Stimulated activated CD4-positive, alpha-beta T cell treated with anti-CD3 and anti-CD28 coated beads, Interleukin-4, amount 100 ng/mL, for 4 hours (primary cell): ENCODE measurements at regions not wholly inside any gene's neighbourhood (a gene's known extent, or its start where the extent isn't known, plus 50 kb on each side); places are given as distances from the start of the nearest gene placed in this dataset.
A peak's percentile ranks its signal among the peaks of the same experiment; 100 is the strongest.
"Not testable (repeated sequence)": the region's sequence is repeated elsewhere in the genome, so short reads cannot be mapped to it uniquely, and the experiment has no call there.

Experiments
- DNase-seq, 2 experiments: peaks; one replicate each; pipeline ENCODE4 v3.0.0-alpha.2; 2020

DNA sequence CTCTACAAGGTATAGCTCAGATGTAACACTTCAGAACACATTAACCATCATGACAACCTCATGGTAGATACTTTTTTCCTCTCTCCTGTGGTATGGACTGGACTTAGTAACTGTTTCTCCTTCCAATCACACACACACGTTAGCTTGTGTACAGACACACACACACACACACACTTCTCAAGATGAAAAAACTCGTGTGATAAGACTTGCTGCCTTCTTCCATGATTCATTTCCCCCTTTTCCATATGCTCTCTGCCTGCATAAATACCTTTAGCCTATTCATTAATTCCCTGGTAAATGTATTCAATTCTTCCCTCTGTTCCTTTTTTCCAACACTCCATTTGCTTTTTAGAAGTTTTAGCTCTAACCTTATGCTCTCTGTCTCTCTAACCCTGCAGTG is 118.9 kb upstream of the TANK start:
- DNase-seq = no peak

DNA sequence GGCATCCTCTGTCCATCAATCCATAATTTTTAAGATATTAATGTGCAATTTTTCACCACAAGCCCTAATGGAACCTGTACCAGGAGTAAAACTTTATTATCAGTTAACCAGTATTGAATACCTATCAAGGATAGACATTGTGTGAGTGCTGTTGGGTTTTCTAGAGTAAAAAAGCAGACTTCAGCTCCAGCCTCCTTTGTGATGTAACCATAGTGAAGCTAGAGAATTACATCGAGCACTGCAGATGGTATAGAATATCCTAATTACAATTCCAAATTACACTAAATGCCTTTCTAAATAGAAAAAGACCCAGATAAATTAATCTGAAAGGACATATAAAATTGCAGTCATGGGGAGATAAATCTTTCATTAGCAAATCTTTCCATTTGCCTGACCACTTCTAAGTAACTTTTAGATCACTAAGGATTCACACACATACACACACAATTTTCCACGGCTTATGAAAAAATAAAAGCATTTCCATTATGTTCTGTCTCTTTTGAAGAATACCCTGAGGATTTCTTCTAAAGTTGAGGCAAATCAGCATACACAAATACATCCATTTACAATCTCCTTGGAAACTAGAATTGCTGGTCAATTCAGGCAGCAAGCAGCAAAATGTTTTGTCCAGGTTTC is 117.1 kb upstream of the TANK start:
- DNase-seq = no peak

- DNase-seq = no peak
These were observed 115.9 kb upstream of the TANK start for GRCh38 chr2:161044095-161044865.

GRCh38 chr2:161044921-161045320 is 115.3 kb upstream of the TANK start:
- DNase-seq = no peak

DNA sequence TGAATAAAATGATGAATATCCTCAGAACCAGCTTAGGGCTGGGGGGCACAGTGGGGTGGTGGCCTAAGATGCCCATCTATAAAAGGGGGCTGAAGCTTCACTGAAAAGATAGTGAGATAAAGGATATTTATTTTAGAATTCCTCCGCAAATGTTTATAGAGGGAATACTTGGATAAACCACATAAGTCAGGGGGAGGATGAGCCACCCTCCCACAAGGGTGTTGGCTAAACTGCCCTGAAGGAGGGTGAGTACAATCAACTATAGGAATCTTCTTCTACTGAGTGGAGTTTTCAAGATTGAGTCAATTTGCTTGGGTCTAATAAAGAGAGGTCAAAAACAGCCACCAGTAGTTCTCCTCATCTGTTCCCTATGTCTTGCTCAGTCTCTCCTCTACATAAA is 114.5 kb upstream of the TANK start:
- no peak for DNase-seq

- no peak for DNase-seq
These were observed 113.4 kb upstream of the TANK start for GRCh38 chr2:161046876-161047275.

GRCh38 chr2:161048317-161048716 is 111.9 kb upstream of the TANK start:
- no peak for DNase-seq

GRCh38 chr2:161049559-161049958 is 110.7 kb upstream of the TANK start:
- no peak for DNase-seq

- DNase-seq = no peak
These were observed 108.0 kb upstream of the TANK start for GRCh38 chr2:161052214-161052613.

- no peak for DNase-seq
These were observed 104.9 kb upstream of the TANK start for GRCh38 chr2:161055289-161055688.

DNA sequence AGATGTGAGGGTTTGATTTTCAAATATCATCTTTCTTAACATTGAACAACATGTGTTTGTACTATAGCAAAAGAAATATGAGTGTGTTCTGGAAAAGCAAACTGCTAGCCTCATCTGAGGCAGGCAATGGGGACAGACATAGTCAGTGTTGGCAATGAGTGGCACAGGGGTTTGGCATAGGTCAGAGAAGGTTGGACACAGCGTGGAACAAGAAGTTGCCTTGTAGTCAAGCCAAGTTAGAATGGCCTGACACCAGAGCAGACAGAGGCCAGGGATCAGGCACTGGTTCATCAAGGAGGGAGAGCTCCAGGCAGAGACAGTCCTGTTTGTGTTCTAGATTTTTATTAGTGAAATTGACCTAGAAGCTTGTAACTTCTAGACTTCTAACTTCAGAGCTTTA is 100.8 kb upstream of the TANK start:
- no peak for DNase-seq

DNA sequence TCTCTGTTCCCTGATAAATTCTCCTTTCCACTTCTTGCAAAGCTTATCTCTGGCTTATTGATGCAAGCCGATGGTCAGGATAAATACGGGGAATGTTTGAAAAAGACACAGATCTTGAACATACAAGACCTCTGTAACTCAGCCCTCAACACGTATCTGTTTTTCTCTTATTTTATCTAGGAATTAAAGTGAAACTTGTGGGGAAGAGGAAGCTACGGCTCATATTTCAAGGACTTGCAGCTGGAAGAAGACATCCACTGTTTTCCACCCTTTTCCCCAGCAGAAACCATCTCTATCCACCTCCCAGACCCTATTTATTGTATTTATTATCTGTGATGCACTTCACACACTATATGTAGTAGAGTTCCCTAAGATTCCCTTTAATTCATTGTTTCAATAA is 98.4 kb upstream of the TANK start:
- DNase-seq = no peak

GRCh38 chr2:161063157-161063945 is 96.9 kb upstream of the TANK start:
- DNase-seq = peak; percentile 52 to 61

DNA sequence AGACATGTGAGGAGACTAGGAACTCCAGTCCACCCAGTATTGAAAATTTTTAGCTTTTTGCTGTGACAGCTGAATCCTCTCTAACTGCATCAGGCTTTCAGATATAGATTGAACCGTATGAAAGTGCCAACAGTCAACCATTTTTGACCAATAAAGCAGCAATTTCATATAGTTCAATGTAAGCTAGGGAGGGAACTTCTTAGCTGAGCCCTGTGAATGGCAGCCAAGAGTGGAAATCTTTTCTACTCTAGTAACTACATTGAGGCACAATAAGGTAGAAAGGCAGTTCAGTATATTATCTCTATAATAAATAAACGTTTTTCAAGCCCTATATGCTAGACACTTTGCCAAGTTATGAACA is 96.3 kb upstream of the TANK start:
- no peak for DNase-seq

DNA sequence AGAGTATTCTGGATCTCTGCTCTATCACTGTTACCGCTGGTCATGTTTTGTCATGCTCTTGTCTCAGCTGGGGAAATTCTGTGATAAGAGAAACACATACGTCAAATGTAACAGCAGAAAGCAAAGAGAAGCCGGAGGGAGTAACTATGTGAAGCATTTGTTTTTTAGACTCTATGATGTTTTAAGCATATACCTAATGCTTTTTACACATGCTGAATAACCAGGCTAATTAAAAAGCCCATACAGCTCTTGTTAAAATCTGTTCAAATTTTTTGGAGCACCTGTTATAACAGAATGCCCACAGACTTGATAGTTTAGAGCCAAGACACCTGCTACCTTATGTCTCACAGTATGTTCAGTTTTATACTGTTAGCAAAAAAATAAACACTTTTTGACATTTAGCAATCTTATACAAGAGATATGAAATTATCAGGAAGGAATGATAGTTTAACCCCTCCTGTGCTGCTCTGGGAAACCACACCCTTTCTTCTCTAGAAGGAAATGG is 92.3 kb upstream of the TANK start:
- no peak for DNase-seq

GRCh38 chr2:161068670-161069069 is 91.6 kb upstream of the TANK start:
- DNase-seq = no peak

- no peak for DNase-seq
These were observed 89.3 kb upstream of the TANK start for GRCh38 chr2:161070693-161071479.

DNA sequence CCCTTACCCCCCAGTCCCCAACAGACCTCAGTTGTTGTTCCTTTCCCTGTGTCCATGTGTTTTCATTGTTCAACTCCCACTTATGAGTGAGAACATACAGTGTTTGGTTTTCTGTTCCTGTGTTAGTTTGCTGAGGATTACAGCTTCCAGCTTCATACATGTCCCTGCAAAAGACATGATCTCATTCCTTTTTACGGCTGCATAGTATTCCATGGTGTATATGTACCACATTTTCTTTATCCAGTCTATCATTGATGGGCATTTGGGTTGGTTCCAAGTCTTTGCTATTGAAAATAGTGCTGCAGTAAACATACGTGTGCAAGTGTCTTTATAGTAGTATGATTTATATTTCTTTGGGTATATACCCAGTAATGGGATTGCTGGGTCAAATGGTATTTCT is 87.8 kb upstream of the TANK start:
- not testable (repeated sequence) for DNase-seq

DNA sequence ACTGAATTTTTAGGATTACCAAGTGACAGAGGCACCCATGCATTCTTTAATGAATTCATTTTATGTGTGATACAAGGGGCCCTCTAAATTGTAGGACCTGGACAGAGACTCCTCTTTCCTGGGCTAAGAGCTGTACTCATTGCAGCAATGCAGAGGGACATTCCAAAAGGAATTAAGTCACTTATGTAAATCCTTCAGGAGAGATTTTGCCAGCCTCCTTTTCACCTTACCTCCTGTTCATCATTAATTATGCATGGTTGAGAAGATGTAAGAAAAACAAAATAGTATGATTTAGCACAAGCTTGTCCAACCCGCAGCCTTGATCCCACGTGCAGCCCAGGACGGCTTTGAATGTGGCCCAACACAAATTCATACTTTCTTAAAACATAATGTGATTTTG is 84.5 kb upstream of the TANK start:
- DNase-seq = no peak

DNA sequence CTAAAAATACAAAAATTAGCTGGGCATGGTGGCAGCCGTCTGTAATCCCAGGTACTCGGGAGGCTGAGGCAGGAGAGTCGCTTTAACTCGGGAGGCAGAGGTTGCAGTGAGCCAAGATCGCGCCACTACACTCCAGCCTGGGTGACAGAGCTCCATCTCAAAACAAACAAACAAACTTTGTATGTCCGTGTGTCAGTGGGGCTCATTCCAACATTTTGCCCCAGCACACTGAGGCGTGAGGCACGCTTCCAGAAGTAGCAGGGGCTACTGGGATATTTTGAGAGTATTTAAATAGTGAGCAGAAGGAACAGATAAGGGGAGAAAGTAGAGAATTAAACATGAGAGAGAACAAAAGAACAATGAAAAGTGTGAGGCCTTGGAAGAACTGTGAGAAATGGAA is 83.3 kb upstream of the TANK start:
- no peak for DNase-seq

GRCh38 chr2:161077367-161078210 is 82.6 kb upstream of the TANK start:
- peak; percentile 17 to 61 for DNase-seq

DNA sequence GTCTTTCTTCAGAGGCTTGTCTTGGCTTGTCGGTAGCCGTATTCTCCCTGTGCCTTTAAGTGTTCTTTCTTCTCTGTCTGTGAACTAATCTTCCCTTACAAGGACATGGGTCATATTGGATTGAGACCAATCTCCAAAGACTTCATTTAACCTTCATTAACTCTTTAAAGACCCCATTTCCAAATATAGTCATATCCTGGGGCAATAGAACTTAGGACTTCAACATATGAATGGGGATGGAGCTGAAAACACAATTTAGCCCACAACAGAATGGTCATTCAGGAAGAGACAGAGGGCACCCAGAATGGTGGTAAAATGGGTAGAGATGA is 82.1 kb upstream of the TANK start:
- DNase-seq = no peak
